Calu3 (cell line): ENCODE measurements at regions not wholly inside any gene's neighbourhood (a gene's known extent, or its start where the extent isn't known, plus 50 kb on each side); places are given as distances from the start of the nearest gene placed in this dataset.

ENCODE experiments used
- BruUV-seq: library from RNA; stranded (reverse); fragments of 400-500 nt; replicated peaks from 2 replicates; lab custom pipeline; 2021; lab: Mats Ljungman, UMichigan
- CTCF ChIA-PET: fragments of 300-600 bp; sonication (Branson Sonifier 250); formaldehyde crosslinking; loops from one replicate; lab custom pipeline; 2022; ENCODE audit warnings: antibody characterized with exemption; lab: Charles Lee
- DNase-seq: peaks from one replicate; pipeline ENCODE4 v3.0.0; 2022
- H3K27ac Mint-ChIP-seq: one replicate; pipeline ENCODE4 v1.8.0; 2022; ENCODE audit warnings: mixed read lengths; ENCODE audit not compliant: unreplicated experiment
- H3K27me3 Mint-ChIP-seq: one replicate; pipeline ENCODE4 v1.8.0; 2022; ENCODE audit warnings: mixed read lengths; ENCODE audit not compliant: unreplicated experiment
- H3K36me3 Mint-ChIP-seq: one replicate; pipeline ENCODE4 v1.8.0; 2022; ENCODE audit warnings: mild to moderate bottlenecking, moderate library complexity, mixed read lengths; ENCODE audit not compliant: insufficient read depth, unreplicated experiment
- H3K4me1 Mint-ChIP-seq: one replicate; pipeline ENCODE4 v1.8.0; 2022; ENCODE audit warnings: mild to moderate bottlenecking, low read depth, mixed read lengths; ENCODE audit not compliant: unreplicated experiment
- H3K4me3 Mint-ChIP-seq: one replicate; pipeline ENCODE4 v1.8.0; 2022; ENCODE audit warnings: mild to moderate bottlenecking, low read depth, moderate library complexity, mixed read lengths; ENCODE audit not compliant: unreplicated experiment
- H3K9me3 Mint-ChIP-seq: one replicate; pipeline ENCODE4 v1.8.0; 2022; ENCODE audit warnings: low read depth, mixed read lengths; ENCODE audit not compliant: unreplicated experiment
- intact Hi-C: fragments of 100-400 bp; cut with micrococcal nuclease; formaldehyde crosslinking; loops from one replicate; pipeline ENCODE4 v1.10.0; 2022; ENCODE audit not compliant: unreplicated experiment
- TF ChIP-seq, protein P1 (sequence below): fragments of 200-600 bp; IDR thresholded peaks from one replicate; pipeline ENCODE4 v1.8.0; 2022; ENCODE audit warnings: antibody characterized with exemption; ENCODE audit not compliant: unreplicated experiment

DNA sequence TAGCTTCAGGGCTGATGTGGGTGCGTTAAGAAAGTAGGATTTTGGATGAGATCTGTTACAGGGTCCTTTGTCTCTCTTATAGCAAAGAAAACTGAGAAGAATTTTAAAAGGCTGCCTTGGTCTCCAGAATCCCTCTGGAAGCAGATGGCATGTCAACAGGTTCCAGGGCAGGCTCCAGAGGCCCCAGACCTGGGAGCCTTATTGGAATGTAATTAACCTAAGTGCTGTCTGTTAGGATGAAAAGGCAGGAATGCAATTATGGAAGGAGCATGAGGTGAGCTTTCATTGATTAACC, 97.2 kb upstream of the PKDCC start:
- Mint-ChIP-seq H3K36me3 (no peaks in the 10 kb centered on the region), H3K9me3 (no peaks in the 10 kb centered on the region), H3K27ac (no peak overlapping the region), H3K27me3 (peaks cover 13% of the 10 kb centered on the region), H3K4me3 (no peak overlapping the region), H3K4me1 (peaks cover 26% of the 10 kb centered on the region)
- CTCF ChIA-PET = interaction anchor here (0.6 kb wide), 1 partner anchor 578 kb away, joined by 3 read pairs; no protein-coding TSS in a partner anchor
- BruUV-seq = no TSS peak
- DNase-seq = no peak
- TF ChIP-seq, protein P1, sequence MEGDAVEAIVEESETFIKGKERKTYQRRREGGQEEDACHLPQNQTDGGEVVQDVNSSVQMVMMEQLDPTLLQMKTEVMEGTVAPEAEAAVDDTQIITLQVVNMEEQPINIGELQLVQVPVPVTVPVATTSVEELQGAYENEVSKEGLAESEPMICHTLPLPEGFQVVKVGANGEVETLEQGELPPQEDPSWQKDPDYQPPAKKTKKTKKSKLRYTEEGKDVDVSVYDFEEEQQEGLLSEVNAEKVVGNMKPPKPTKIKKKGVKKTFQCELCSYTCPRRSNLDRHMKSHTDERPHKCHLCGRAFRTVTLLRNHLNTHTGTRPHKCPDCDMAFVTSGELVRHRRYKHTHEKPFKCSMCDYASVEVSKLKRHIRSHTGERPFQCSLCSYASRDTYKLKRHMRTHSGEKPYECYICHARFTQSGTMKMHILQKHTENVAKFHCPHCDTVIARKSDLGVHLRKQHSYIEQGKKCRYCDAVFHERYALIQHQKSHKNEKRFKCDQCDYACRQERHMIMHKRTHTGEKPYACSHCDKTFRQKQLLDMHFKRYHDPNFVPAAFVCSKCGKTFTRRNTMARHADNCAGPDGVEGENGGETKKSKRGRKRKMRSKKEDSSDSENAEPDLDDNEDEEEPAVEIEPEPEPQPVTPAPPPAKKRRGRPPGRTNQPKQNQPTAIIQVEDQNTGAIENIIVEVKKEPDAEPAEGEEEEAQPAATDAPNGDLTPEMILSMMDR = no peak
- intact Hi-C loops = no loop called here

DNA sequence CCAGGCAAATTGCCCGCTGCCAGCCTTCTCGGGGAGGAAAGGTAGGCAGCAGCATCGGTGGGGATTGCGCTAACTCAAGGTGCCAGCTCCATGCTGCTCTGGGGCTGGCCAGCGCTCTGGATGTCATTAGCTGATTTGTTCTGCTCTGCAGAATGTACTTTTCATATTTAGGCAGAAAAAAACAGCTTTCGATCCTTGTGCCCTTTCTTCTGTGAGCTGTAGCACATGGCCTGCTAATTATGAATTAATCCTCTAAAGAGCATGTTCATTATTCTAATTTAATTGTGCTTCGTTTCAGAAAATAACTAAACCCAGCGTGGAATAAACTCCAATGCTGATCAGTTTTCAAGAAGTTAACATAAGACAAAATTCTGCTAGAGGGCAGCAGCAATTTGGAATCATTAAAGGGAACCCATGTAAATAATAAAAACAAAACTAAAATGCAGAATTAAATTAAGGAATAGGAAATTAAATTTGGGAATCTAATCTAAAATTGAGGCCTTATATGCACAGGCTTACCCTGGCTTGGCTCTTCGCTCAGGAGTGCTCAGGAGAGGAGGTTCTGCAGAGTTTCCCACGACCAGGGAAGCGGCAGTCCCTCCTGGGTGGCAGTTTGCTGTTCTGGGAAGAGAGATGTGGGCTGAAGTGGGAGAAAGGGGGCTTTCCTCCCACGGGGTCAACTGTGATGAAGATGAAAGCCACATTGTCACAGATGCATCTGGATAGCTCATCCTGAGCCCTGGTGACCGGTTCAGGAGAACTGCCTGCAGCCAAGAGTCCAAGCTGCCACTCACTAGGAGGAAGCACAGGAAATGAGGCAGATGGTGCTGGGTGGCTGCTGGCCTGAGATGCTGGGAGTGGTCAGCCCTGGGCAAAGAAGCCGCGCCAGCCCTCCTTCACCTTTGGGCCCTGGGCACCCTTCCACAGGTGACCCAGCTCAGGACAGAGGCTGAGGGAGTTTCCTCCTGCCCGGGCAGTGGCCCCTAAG, 93.2 kb upstream of the PKDCC start:
- peaks cover 21% of the 10 kb centered on the region for H3K4me1 Mint-ChIP-seq

DNA sequence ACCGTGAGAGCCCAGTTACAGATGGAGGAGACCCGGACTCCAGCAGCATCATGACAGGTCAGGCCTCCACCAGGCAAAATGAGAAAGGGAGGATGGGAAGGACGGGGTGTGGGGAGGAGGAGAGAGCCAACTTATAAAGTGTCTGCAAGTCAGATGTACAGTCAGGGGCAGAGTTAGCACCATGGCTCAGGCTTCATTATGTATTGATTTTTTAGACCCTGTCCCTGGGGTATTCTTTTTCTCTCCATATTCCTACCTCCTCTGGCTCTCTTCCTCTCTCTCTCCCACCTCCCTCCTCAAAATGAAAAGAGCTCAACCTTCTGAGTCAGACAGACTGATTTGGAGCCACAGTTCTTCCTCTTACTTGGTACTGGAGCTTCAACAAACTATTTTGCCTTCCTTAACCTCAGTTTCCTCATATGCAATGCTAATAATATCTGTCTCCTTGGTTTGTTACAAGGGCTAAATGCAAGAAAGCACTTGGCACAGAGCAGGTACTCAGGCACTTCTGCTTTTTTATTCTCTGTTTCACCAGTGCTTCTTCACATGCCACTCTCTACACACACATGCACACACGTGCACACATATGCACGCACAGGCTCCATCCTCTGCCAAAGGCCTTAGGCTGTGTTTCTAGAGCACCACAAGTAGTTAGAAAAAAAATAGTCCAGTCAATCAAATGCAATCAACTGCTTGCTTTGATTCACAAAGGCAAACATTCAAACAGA, 92.3 kb upstream of the PKDCC start:
- Mint-ChIP-seq H3K36me3 (no peaks in the 10 kb centered on the region), H3K27me3 (peaks cover 9% of the 10 kb centered on the region), H3K4me3 (no peak overlapping the region), H3K27ac (no peak overlapping the region), H3K9me3 (no peaks in the 10 kb centered on the region), H3K4me1 (peaks cover 21% of the 10 kb centered on the region)
- BruUV-seq = no TSS peak
- TF ChIP-seq, protein P1 = no peak
- CTCF ChIA-PET = no interaction called here
- DNase-seq = no peak
- intact Hi-C loops = no loop called here

More for the DNA sequence above, 93.2 kb upstream of the PKDCC start:
- peaks cover under 1% of the 10 kb centered on the region for H3K27me3 Mint-ChIP-seq
- intact Hi-C loops = no loop called here
- H3K27ac Mint-ChIP-seq = no peak overlapping the region
- CTCF ChIA-PET = no interaction called here
- no peak for DNase-seq
- TF ChIP-seq, protein P1 = no peak
- H3K36me3 Mint-ChIP-seq = no peaks in the 10 kb centered on the region
- H3K9me3 Mint-ChIP-seq = no peaks in the 10 kb centered on the region
- BruUV-seq = no TSS peak
- H3K4me3 Mint-ChIP-seq = no peak overlapping the region

DNA sequence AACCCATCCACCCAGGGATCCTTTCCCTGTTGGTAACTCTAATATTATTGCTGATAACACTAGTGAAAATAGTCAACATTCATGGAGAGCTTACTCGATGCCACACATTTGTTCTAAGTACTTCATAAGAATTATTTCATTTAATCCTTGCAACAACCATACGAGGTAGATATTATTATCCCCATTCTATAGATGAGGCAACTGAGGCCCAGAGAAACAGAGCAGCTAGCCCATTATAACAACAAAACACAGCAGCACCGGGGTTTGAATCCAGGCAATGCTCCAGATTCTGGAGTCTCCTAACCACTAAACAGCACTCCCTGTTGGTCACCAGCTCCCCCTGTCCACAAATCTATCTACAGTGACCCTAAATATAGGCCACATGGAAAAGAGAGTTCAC, 90.4 kb upstream of the PKDCC start:
- Mint-ChIP-seq H3K27ac (no peak overlapping the region), H3K9me3 (no peaks in the 10 kb centered on the region), H3K27me3 (peaks cover 15% of the 10 kb centered on the region), H3K4me3 (no peak overlapping the region), H3K4me1 (peaks cover 21% of the 10 kb centered on the region), H3K36me3 (no peaks in the 10 kb centered on the region)
- TF ChIP-seq, protein P1 = no peak
- intact Hi-C loops = no loop called here
- no peak for DNase-seq
- no TSS peak for BruUV-seq
- CTCF ChIA-PET = no interaction called here
